GM21447 (cell line): ENCODE measurements at regions not wholly inside any gene's neighbourhood (a gene's known extent, or its start where the extent isn't known, plus 50 kb on each side); places are given as distances from the start of the nearest gene placed in this dataset.
"Not testable (repeated sequence)": the region's sequence is repeated elsewhere in the genome, so short reads cannot be mapped to it uniquely, and the experiment has no call there.

Experiments used
- ATAC-seq: cut with Tn5 transposase; IDR thresholded peaks from one replicate; pipeline ENCODE4 v1.9.1; 2021; ENCODE audit not compliant: unreplicated experiment

DNA sequence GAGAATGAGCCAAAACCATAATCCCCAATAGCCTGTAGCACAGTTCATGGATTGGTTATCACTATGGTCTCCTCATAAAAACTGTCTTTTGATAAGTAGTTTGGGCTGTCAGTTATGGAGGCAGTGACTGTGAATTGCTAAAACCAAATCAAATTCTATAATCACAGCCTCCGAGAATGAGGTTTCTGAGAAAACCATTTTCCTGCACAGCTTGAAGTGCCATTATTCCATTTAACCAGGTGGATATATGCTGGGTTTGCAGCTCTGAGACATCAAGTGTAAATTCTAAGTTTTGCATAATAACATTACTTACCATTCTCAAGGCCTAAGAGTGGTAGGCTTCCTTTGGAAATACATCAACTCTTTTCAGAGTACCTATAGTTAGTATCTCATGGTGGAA lies 485.4 kb downstream of the FRK start:
- ATAC-seq: no peak

DNA sequence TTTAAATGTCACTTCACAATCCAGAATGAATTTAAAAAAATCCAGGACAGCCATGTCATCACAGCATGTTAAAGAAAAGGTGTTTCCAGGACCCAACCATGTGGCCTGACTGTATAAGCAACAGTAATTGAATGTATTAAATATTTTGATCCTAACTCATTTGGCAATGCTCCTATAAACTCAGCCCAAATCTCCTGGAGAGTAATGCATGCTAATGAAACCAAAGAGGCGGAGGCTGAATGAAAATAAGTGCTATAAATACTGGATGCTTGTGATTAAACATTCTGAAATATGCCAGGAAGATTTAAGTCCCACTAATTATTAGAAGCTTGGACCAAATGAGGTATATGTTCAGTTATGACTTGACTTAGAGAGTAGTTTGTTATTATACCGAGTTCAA lies 486.8 kb downstream of the FRK start:
- no peak for ATAC-seq

DNA sequence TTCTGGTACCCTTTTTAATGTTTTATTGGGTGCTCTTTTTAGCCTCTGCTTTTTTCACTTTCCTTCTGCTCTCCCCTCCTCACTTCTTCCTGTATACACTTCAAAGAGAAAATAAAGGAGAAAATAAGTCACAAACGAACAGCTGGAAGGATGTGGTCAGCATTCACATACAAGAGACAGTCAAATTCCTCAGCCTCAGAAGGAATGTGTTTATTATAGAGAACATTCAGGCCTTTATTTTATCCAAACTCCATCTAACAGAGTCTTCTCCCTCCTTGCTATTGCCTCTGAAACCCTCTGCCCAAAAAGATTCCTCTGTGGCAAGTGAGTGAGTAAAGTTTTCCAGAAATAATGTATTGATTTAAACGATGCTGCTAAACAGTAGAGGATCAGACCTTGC lies 490.4 kb downstream of the FRK start:
- no peak for ATAC-seq

DNA sequence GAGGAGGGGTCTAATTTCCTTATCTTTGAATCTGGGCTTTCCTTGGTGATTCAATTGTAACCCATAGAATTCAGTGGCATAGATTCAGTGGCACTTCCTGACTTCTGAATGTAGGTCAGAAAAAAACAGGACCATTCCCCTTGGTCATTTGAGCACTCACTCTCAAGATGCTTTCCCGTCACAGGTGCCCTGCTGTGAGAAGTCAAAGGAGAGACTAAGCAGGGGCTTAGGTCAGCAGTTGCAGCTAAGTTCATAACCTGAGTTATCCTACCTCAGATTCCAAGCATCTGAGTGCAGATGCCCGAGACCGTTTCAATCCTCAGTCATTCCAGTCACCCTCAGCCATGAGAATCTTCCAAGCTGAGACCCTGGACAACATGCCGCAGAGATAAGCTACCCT lies 506.6 kb downstream of the FRK start:
- ATAC-seq: no peak

DNA sequence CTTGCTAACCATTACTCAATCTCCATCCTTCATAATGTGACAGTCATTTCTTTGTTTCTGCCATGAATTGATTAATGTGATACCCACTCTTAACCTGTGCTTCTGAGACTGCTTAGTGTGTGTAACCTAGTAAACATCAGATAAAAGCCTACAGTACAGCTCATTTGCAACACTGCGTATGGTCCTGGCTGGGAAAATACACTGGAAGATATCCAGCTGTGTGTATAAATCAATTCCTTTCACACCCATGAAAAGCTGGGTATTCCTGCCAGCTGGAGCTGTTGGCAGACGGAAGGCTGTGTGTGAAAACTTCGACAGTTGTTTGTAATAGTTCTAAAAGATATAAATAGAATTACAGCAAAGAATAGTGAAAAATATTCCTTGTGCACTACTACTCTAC lies 509.2 kb downstream of the FRK start:
- no peak for ATAC-seq

DNA sequence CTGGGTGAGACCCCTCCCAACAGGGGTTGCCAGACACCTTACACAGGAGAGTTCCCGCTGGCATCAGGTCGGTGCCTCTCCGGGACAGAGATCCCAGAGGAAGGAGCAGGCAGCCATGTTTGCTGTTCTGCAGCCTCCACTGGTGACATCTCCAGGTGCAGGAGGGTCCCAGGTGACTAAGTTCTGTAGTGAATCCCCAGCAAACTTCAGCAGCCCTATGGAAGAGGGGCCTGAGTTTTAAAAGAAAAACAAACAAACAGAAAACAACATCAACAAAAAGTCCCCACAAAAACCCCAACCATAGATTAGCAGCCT lies 515.1 kb downstream of the FRK start:
- no peak for ATAC-seq

DNA sequence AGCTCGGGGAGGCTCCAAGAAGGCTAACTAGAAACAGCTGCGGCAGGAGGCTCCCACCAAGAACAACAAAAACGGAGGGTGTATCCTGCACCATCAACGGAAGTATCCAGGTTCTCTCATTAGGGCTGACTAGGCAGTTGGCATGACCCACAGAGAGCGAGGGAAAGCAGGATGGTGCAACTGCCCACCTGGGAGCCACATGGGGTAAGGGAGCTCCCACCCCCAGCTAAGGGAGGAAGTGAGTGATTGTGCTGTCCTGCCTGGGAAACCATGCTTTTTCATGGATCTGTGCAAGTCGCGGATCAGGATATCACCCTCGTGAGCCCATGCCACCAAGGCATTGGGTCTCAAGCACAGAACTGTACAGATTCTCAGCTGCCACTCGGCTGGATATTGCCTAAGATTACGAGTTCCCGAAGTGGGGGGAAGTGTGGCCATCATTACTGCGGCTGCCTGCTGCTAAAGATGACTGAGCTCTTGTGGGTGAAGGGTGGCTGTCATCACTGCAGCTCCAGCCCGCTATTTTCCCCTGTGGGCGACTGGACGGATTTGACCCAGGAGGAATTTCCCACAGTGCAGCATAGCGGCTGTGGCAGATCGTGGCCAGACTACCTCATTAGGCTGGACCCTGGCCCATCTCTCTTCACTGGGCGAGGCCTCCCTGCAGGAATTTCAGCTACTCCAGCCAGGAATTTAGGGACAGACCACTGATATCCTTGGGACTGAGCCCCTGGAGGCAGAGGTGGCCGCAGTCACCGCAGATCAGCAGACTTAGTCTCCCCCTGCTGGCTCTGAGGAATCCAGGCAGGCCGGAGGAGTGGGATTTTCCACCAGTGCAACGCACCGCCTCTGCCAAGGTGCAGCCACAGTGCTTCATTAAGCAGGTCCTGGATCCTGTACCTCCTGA lies 515.7 kb downstream of the FRK start:
- ATAC-seq: no peak

DNA sequence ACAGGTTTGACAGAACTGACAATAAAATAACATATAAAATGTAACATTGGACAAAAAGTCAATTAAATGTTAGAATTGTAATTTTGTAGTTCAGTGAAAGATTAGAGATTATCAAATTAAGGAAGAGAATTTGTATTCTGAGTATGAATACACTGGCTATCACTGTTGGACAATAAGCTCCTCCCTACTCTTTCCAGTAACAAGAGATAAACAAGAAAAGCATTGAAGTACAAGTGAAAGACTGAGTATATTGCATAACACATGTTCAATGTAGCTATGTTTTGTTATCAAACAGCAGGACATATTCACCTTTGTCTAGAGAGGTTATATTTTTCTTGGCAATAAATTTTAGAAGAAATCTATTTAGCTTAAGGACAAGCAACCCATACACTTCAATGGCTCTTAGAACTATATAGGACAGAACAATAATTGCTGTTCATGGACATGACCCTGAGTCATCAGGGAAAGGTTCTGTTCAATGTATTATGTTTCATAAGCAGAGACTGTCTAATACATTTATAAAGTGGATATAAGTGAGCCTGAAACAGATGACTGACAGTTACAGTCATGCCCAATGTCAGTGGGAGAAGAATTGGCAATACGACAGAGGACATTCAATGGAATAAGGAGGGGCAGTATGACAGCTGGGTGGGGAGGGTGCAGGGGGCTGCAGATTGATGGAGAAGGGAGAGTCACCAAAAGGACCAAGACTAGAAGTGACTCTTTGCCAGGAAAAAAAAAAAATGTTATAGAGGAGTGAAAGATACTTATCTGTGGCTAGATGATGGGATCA lies 520.4 kb downstream of the FRK start:
- no peak for ATAC-seq

DNA sequence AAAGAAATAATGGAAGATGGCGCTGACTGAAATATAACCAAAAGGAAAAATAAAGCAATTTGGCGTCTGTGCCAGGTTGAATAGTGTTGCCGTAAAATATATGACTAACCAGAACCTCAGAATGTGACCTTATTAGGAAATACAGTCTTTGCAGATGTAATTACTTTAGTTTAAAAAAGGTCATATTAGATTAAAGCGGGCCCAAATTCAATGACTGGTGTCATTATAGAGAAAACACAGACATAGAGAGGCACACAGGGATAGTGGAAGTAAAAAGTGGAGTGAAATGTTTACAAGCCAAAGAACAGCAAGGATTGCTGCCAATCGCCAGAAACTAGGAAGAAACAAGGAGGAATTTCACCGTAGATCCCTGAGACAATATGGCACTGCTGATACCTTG lies 521.2 kb downstream of the FRK start:
- no peak for ATAC-seq

DNA sequence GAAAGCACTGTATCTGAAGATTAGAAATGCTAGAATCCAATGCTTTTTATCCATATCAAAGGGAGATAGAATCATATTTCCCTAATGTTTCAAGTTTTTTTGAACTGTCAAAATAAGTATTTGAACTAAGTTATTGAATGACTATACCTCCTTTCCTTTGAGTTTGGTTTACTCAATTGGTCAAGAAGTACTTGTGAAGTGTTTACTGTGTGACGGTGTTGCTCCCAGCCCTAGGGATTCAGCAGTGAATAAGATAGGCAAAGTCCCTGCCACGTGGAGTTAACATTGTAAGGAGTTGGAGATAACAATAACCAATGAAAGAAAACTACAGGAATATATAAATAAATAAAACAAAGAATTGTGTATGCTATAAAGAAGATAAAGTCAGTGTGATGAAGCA lies 535.9 kb downstream of the FRK start:
- ATAC-seq: no peak

DNA sequence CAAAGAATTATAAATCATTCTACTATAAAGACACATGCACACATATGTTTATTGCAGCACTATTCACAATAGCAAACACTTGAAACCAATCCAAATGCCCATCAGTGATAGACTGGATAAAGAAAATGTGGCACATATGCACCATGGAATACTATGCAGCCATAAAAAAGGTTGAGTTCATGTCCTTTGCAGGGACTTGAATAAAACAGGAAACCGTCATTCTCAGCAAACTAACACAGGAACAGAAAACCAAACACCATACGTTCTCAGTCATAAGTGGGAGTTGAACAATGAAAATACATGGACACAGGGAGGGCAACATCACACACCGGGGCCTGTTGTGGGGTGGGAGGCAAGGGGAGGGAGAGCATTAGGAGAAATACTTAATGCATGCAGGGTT lies 538.9 kb downstream of the FRK start:
- ATAC-seq: not testable (repeated sequence)

DNA sequence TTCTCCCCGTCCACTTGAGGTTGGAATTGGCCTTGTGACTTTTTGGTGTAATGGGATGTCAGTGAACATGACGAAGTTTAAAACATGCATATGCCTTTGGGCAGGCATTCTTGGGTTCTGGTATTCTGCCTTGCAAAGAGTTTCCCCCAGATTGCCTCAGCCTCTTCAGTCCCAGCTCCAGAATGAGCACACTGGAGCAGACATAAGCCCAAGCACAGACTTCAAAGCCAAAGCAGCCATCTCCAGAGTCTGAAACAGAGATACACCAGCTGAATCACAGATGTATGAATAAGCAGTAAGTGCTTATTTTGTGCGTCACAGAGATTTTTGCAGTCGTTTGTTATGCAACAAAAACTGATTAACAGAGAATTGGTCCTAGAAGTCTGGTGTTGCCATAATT lies 546.0 kb downstream of the FRK start:
- no peak for ATAC-seq

DNA sequence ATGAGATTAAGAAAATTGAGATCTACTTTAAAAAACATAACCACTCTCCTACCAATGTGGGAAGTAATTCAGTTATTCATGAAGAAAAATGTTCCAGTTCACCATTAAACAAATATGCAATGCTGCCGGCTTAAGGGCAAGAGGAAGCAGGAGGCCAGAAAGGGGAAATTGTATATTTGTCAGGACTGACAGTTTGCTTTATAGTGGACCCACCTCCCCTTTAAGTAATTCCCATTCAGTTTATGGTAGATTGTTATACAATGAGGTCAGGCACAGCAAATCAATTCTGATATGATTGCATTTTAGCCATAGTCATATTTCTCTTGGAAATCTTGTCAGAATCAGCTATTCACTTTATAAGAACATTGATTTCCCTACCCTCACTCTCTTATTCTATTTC lies 547.8 kb downstream of the FRK start:
- ATAC-seq: no peak

DNA sequence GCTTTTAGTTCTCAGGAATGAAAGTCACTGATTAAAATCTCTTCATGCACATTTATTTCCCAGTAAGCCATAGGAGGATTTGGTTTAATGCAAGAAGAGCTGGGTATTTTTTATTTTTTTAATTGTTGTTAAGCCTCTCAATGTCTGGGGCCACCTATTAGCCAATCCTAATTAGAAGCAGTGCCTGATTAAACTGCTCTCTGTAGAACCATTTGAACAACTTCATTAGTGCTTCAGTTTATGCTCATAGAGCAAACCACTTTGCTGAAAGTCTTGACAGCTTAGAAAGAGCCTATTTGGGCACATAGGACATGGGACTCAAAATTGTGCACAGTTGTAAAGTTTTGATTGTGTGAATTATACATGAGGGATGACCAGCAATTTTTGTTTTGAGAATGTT lies 548.9 kb downstream of the FRK start:
- no peak for ATAC-seq

DNA sequence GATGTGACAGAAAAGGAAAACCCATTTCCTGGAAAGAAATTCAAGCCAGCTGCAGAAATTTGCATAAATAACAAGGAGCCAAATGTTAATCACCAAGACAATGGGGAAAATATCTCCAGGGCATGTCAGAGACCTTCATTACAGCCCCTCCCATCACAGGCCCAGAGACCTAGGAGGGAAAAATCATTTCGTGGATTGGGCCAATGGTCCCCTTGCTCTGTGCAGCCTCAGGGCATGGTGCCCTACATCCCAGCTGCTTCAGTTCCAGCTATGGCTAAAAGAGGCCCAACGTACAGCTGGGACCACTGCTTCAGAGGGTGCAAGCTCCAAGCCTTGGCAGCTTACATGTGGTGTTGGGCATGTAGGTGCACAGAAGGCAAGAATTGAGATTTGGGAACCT lies 558.3 kb downstream of the FRK start:
- ATAC-seq: not testable (repeated sequence)

DNA sequence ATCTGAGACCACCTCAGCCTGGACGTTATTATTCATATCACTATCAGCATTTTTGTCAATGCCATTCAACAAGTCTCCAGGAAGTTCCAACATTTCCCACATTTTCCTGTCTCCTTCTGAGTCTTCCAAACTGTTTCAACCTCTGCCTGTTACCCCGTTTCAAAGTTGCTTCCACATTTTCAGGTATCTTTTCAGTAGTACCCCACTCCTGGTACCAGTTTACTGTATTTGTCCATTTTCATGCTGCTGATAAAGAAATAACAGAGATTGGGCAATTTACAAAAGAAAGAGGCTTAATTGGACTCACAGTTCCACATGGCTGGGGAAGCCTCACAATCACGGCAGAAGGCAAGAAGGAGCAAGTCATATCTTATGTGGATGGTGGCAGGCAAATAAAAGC lies 565.5 kb downstream of the FRK start:
- no peak for ATAC-seq

DNA sequence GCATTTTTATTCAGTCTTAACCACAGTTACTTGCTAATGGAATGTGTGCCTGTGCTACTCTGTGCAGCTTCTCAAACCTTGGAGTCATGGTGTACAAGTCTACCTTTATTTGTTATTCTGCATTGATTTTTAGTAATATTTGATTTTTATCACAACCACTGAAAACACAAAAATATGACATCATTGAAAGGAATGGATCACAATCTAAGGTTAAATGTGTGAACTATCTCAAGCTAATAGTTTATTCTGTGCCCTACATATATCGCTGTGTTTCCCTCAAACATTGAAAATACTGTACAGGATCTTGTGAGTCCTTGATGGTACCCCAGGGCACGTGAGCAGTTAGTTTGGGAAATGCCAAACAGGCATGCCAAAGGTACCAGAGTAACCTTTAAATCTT lies 573.4 kb downstream of the FRK start:
- no peak for ATAC-seq

DNA sequence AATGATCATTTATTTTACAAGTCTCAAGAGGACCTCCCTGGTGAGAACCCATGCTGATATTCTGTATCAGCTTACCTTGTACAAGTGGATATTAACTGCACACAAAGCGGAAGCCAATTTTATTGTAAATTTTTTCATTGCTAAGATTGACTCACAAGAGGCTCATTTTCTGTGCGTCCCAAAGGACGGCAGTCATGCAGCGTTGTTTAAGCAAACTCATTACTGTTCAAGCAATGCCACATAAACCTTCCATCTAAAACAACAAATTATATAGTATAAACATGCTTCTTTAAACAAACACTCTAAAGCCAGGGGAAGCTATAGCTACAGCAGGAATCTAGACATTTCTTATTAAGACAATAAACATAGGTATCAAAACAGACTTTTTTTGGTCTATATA lies 575.3 kb downstream of the FRK start:
- ATAC-seq: no peak

DNA sequence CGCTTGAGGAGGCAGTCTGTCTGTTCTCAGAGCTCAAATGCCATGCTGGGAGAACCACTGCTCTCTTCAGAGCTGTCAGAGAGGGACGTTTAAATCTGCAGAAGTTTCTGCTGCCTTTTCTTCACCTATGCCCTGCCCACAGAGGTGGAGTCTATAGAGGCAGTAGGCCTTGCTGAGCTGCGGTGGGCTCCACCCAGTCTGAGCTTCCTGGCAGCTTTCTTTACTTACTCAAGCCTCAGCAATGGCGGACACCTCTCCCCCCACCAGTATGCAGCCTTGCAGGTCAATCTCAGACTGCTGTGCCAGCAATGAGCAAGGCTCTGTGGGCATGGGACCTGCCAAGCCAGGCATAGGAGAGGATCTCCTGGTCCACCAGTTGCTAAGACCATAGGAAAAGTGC lies 580.1 kb downstream of the FRK start:
- not testable (repeated sequence) for ATAC-seq

DNA sequence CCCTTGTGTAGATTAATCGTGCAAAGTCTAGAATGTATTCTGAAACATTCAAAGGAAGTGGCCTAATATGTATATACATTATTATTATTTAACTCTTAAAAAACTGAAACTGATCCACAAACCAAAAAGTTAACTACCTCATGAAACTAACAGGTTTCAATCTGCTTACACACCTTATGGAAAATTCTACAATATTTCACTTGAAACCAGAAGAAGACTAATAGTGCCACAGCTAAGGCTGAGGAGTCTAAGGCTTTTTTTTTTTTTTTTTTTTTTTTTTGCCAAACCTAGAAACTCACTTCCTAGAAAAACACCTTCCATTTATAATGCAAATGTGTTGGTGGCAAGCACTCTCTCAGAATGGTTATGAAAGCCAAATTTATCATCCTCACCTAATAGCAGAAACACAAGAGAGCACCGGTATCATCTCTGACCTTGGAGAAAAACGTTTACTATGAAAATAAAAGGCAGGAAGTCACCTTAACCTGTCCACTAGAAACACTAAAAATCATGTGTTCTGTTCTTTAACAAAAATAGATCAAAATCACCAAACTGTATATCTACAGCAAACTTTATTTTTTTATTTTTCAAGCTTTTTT lies 586.1 kb downstream of the FRK start:
- ATAC-seq: no peak

DNA sequence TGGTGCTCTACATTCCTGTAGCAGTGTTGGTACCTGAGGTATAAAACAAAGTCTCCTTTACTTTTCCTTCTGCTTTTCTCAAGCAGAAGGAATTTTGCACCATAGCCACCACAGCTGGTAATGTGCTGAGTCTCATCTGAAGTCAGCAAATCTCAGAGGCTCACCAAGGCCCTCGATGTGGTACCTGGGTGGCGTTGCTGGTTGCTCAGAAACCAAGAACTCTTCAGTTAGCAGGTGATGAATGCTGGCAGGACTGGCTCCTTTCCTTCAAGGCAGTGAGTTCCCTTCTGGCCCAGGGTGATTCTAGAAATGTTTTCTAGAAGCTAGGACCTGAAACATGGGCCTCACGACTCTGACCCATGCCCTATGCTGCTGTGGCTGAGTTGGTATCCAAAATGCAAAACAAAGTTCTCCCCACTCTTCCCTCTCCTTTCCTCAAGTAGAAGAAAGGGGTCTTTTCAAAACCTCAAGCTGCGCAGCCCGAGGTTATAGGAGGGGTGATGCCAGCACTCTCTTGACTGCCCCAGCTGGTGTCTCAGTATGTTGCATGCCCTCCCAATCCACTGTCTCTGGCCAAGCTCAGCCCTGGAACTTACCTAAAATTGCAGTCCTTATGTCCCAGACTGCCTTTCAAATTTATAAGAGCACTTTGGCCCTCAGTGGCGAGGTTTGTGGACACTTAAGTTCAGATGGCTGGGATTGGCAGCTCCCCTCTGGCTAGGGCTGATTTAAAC lies 592.3 kb downstream of the FRK start:
- no peak for ATAC-seq
